GM23248 (cell line): ENCODE measurements at regions not wholly inside any gene's neighbourhood (a gene's known extent, or its start where the extent isn't known, plus 50 kb on each side); places are given as distances from the start of the nearest gene placed in this dataset.

ENCODE experiments used
- EZH2 ChIP-seq: fragments of 200-600 bp; sonication (generic); IDR thresholded peaks from 2 replicates; pipeline ENCODE4 v1.6.1; 2018; ENCODE audit warnings: antibody characterized with exemption, mild to moderate bottlenecking; ENCODE audit not compliant: insufficient read depth, poor library complexity, severe bottlenecking
- EZH2phosphoT487 ChIP-seq: fragments of 200-600 bp; sonication (generic); IDR thresholded peaks from 2 replicates; pipeline ENCODE4 v1.6.1; 2018; ENCODE audit warnings: antibody characterized with exemption, moderate library complexity, mild to moderate bottlenecking, low read depth; ENCODE audit not compliant: insufficient read depth

GRCh38 chr6:113633638-113634037 lies 223.5 kb upstream of the MARCKS start:
- TF ChIP-seq EZH2 = no peak
- TF ChIP-seq EZH2phosphoT487 = no peak
